H1 (cell line): ENCODE measurements at regions not wholly inside any gene's neighbourhood (a gene's known extent, or its start where the extent isn't known, plus 50 kb on each side); places are given as distances from the start of the nearest gene placed in this dataset.

Source experiments
- CTCF ChIA-PET: fragments of 300-600 bp; sonication (Branson Sonifier 250); formaldehyde crosslinking; loops from one replicate; lab custom pipeline; 2021; ENCODE audit not compliant: partially characterized antibody; lab: Charles Lee
- POLR2A ChIA-PET: fragments of 300-600 bp; sonication (Branson Sonifier 250); formaldehyde crosslinking; loops from one replicate; lab custom pipeline; 2021; ENCODE audit warnings: inconsistent platforms; ENCODE audit not compliant: partially characterized antibody; lab: Charles Lee
- DNase-seq, 2 experiments: peaks; one replicate each; pipeline versions ENCODE4 v3.0.0 to v3.0.0-alpha.2; 2010 to 2022; ENCODE audit warnings: low spot score in 2 of 2, low read depth in 1 of 2, mixed read lengths in 1 of 2
- FAIRE-seq: peaks from 2 replicates; lab custom pipeline; 2011; peaks lifted over from hg19 to GRCh38; lab: Jason Lieb, UNC
- H2AFZ ChIP-seq: 2 replicates; pipeline ENCODE4 v1.8.1; 2012; ENCODE audit warnings: low read length, inconsistent platforms
- H2AK5ac ChIP-seq: 2 replicates; pipeline ENCODE4 v1.6.1; 2013; ENCODE audit warnings: low read depth, low read length
- H2BK120ac ChIP-seq: replicated peaks from 2 replicates; pipeline ENCODE3; 2013; ENCODE audit warnings: low read depth, low read length, inconsistent platforms
- H2BK12ac ChIP-seq: 2 replicates; pipeline ENCODE4 v1.6.1; 2013; ENCODE audit warnings: low read depth, low read length
- H2BK15ac ChIP-seq: 2 replicates; pipeline ENCODE4 v1.6.1; 2013; ENCODE audit warnings: low read length
- H2BK20ac ChIP-seq: 2 replicates; pipeline ENCODE4 v1.6.1; 2013; ENCODE audit warnings: low read length
- H2BK5ac ChIP-seq: 2 replicates; pipeline ENCODE4 v1.6.1; 2013; ENCODE audit warnings: low read depth, low read length
- H3K14ac ChIP-seq: 2 replicates; pipeline ENCODE4 v1.6.1; 2013; ENCODE audit warnings: inconsistent platforms; ENCODE audit not compliant: insufficient read length
- H3K18ac ChIP-seq: 2 replicates; pipeline ENCODE4 v1.6.1; 2013; ENCODE audit warnings: low read length; ENCODE audit errors: extremely low read depth
- H3K23ac ChIP-seq: 2 replicates; pipeline ENCODE4 v1.6.1; 2013; ENCODE audit warnings: inconsistent platforms; ENCODE audit not compliant: insufficient read length
- H3K23me2 ChIP-seq: 2 replicates; pipeline ENCODE4 v1.6.1; 2013; ENCODE audit warnings: low read depth, low read length
- H3K27ac ChIP-seq: 2 replicates; pipeline ENCODE4 v1.6.1; 2011; ENCODE audit warnings: low read depth, low read length, inconsistent platforms
- H3K27me3 ChIP-seq, 4 experiments: replicated peaks in 1 of 4; 1 replicate in 1 of 4; 2 replicates in 3 of 4; pipeline versions ENCODE4 v1.6.1 to v1.8.1; 2011 to 2013; ENCODE audit warnings: low read length in 3 of 4, mild to moderate bottlenecking in 3 of 4, inconsistent platforms in 2 of 4, mixed read lengths in 2 of 4, moderate library complexity in 1 of 4; ENCODE audit not compliant: control insufficient read depth in 3 of 4, insufficient read depth in 3 of 4; ENCODE audit errors: extremely low read depth in 1 of 4
- H3K36me3 ChIP-seq, 4 experiments: 2 replicates each; pipeline versions ENCODE4 v1.6.1 to v1.8.1; 2011 to 2013; ENCODE audit warnings: mild to moderate bottlenecking in 4 of 4, low read length in 3 of 4, moderate library complexity in 2 of 4, control low read depth in 1 of 4, inconsistent platforms in 1 of 4; ENCODE audit not compliant: insufficient read depth in 4 of 4, control insufficient read depth in 2 of 4
- H3K4ac ChIP-seq: replicated peaks from 2 replicates; pipeline ENCODE3; 2013; ENCODE audit warnings: low read length, low read depth, mixed read lengths, inconsistent platforms; ENCODE audit not compliant: insufficient read length
- H3K4me1 ChIP-seq, 4 experiments: replicated peaks in 1 of 4; 1 replicate in 1 of 4; 2 replicates in 3 of 4; pipeline versions ENCODE4 v1.6.1 to v1.8.1; 2011 to 2013; ENCODE audit warnings: low read length in 3 of 4, inconsistent platforms in 2 of 4, mixed read lengths in 1 of 4; ENCODE audit not compliant: insufficient read depth in 4 of 4, control insufficient read depth in 3 of 4
- H3K4me2 ChIP-seq, 2 experiments: 2 replicates each; pipeline versions ENCODE4 v1.6.1 to v1.8.1; 2011 to 2013; ENCODE audit warnings: low read depth in 2 of 2, low read length in 2 of 2, control low read depth in 1 of 2, inconsistent platforms in 1 of 2, mild to moderate bottlenecking in 1 of 2; ENCODE audit not compliant: insufficient read depth in 1 of 2
- H3K4me3 ChIP-seq, 4 experiments: fragments of 200-600, 300-600 bp in 1 of 4; sonication (generic), shearing (Covaris generic), sonication (Bioruptor Twin) in 1 of 4; 2 replicates each; pipeline versions ENCODE4 v1.5.1 to v1.8.1; 2011 to 2016; ENCODE audit warnings: low read length in 4 of 4, low read depth in 3 of 4, control low read depth in 2 of 4, inconsistent platforms in 2 of 4, mild to moderate bottlenecking in 2 of 4, mixed read lengths in 1 of 4, moderate library complexity in 1 of 4; ENCODE audit not compliant: insufficient read depth in 2 of 4; ENCODE audit errors: extremely low read depth in 1 of 4
- H3K56ac ChIP-seq: replicated peaks from 2 replicates; pipeline ENCODE3; 2013; ENCODE audit warnings: low read depth, mild to moderate bottlenecking, mixed read lengths, low read length, inconsistent platforms; ENCODE audit not compliant: insufficient read length
- H3K79me1 ChIP-seq: 2 replicates; pipeline ENCODE4 v1.6.1; 2013; ENCODE audit warnings: low read depth, low read length, control low read depth
- H3K79me2 ChIP-seq, 2 experiments: 2 replicates each; pipeline versions ENCODE4 v1.6.1 to v1.8.1; 2012 to 2013; ENCODE audit warnings: low read length in 2 of 2, mild to moderate bottlenecking in 2 of 2, inconsistent platforms in 1 of 2; ENCODE audit not compliant: insufficient read depth in 2 of 2, control insufficient read depth in 1 of 2
- H3K9ac ChIP-seq, 4 experiments: replicated peaks in 1 of 4; 1 replicate in 1 of 4; 2 replicates in 3 of 4; pipeline versions ENCODE4 v1.6.1 to v1.8.1; 2011 to 2013; ENCODE audit warnings: low read depth in 3 of 4, low read length in 3 of 4, control low read depth in 2 of 4, mild to moderate bottlenecking in 2 of 4, moderate library complexity in 2 of 4, inconsistent platforms in 1 of 4; ENCODE audit errors: extremely low read depth in 1 of 4
- H3K9me3 ChIP-seq, 2 experiments: 2 replicates each; pipeline versions ENCODE4 v1.6.1 to v1.8.1; 2012 to 2013; ENCODE audit warnings: mild to moderate bottlenecking in 2 of 2, moderate library complexity in 2 of 2, control low read depth in 1 of 2, inconsistent platforms in 1 of 2, low read depth in 1 of 2, low read length in 1 of 2, mixed read lengths in 1 of 2; ENCODE audit not compliant: insufficient read depth in 2 of 2
- H4K20me1 ChIP-seq, 2 experiments: replicated peaks in 1 of 2; 2 replicates each; pipeline versions ENCODE3 to v1.8.1; 2011 to 2013; ENCODE audit warnings: inconsistent platforms in 2 of 2, low read length in 2 of 2, mild to moderate bottlenecking in 1 of 2; ENCODE audit not compliant: insufficient read depth in 2 of 2, control insufficient read depth in 1 of 2
- H4K5ac ChIP-seq: 2 replicates; pipeline ENCODE4 v1.6.1; 2013; ENCODE audit warnings: low read length, low read depth, mixed read lengths, inconsistent platforms; ENCODE audit not compliant: insufficient read length
- H4K8ac ChIP-seq: 2 replicates; pipeline ENCODE4 v1.8.0; 2013; ENCODE audit warnings: mild to moderate bottlenecking, moderate library complexity, low read length, inconsistent platforms; ENCODE audit not compliant: insufficient read depth; ENCODE audit errors: extremely low read depth
- H4K91ac ChIP-seq: replicated peaks from 2 replicates; pipeline ENCODE3; 2013; ENCODE audit warnings: low read length, mixed read lengths, inconsistent platforms; ENCODE audit not compliant: insufficient read length
- BCL11A ChIP-seq, 2 experiments: IDR thresholded peaks; one replicate each; pipeline ENCODE4 v1.6.1; 2011; ENCODE audit warnings: low read depth in 2 of 2, low read length in 2 of 2, mild to moderate bottlenecking in 2 of 2
- CTCF ChIP-seq, 3 experiments: IDR thresholded peaks; 1 replicate in 2 of 3; 2 replicates in 1 of 3; pipeline versions ENCODE4 v1.5.1 to v1.6.1; 2011; ENCODE audit warnings: low read length in 3 of 3, mild to moderate bottlenecking in 3 of 3, inconsistent platforms in 2 of 3, low read depth in 1 of 3, moderate library complexity in 1 of 3; ENCODE audit not compliant: insufficient read depth in 1 of 3; ENCODE audit errors: control extremely low read depth in 1 of 3
- HDAC6 ChIP-seq: IDR thresholded peaks from one replicate; pipeline ENCODE4 v1.7.1; 2012; ENCODE audit warnings: low read depth, mild to moderate bottlenecking, inconsistent platforms, low read length, moderate library complexity
- POLR2AphosphoS5 ChIP-seq: IDR thresholded peaks from 2 replicates; pipeline ENCODE4 v1.6.1; 2011; ENCODE audit warnings: low read depth, low read length
- POU5F1 ChIP-seq: IDR thresholded peaks from 2 replicates; pipeline ENCODE4 v1.6.1; 2011; ENCODE audit warnings: low read depth, mild to moderate bottlenecking, low read length, moderate library complexity
- RAD21 ChIP-seq, 2 experiments: IDR thresholded peaks in 1 of 2; conservative IDR thresholded peaks in 1 of 2; 2 replicates each; pipeline ENCODE4 v1.6.1; 2011; ENCODE audit warnings: low read depth in 2 of 2, low read length in 2 of 2, improper control_type of control experiment in 1 of 2, inconsistent platforms in 1 of 2, mild to moderate bottlenecking in 1 of 2, moderate library complexity in 1 of 2
- SIN3A ChIP-seq, 2 experiments: IDR thresholded peaks in 1 of 2; conservative IDR thresholded peaks in 1 of 2; 2 replicates each; pipeline ENCODE4 v1.6.1; 2011 to 2012; ENCODE audit warnings: low read length in 2 of 2, improper control_type of control experiment in 1 of 2, low read depth in 1 of 2, mild to moderate bottlenecking in 1 of 2
- TCF12 ChIP-seq: IDR thresholded peaks from 2 replicates; pipeline ENCODE4 v1.6.1; 2011; ENCODE audit warnings: low read depth, mild to moderate bottlenecking, low read length
- WGBS, 2 experiments: shearing (Covaris generic) in 1 of 2; methylation state at CpG; one replicate each; pipeline versions ENCODE4 v1.1.6 to v1.1.7; 2013 to 2015; ENCODE audit warnings: low lambda C conversion rate in 2 of 2, mixed read lengths in 2 of 2, inconsistent platforms in 1 of 2, low coverage in 1 of 2, missing lambda C conversion rate in 1 of 2; ENCODE audit not compliant: insufficient replicate concordance in 2 of 2, insufficient coverage in 1 of 2, insufficient read length in 1 of 2; ENCODE audit errors: extremely low coverage in 1 of 2, missing lambda C conversion rate in 1 of 2; 5-methylcytosine and 5-hydroxymethylcytosine counted together

GRCh38 chr7:38127216-38128207 is 50.5 kb upstream of the STARD3NL start:
- no peak overlapping the region for H3K23ac ChIP-seq
- ChIA-PET CTCF (interaction anchor here (0.6 to 1.8 kb wide), 3 partner anchors 21 to 210 kb away, joined by 3 to 6 read pairs (median 3); no protein-coding TSS in a partner anchor), POLR2A (no interaction called here)
- no peak overlapping the region for H4K5ac ChIP-seq
- no peak overlapping the region for H2BK5ac ChIP-seq
- H4K8ac ChIP-seq = no peak overlapping the region
- WGBS, 2 experiments = 85% methylated on average over 7 of the region's 7 CpGs; no CpG with 5 or more reads in 1 of the 2 experiments
- H3K9ac ChIP-seq = no peak overlapping the region
- H3K36me3 ChIP-seq = no peaks in the 10 kb centered on the region
- no peaks in the 10 kb centered on the region for H3K27me3 ChIP-seq
- no peaks in the 10 kb centered on the region for H3K9me3 ChIP-seq
- H3K79me1 ChIP-seq = no peaks in the 10 kb centered on the region
- H3K14ac ChIP-seq = no peak overlapping the region
- H3K4me1 ChIP-seq = peaks cover 0 to 3% (median 0%) of the 10 kb centered on the region in 4 experiments; a peak in 2 of 7 replicates
- no peak overlapping the region for H2BK20ac ChIP-seq
- H2BK12ac ChIP-seq = no peak overlapping the region
- H4K20me1 ChIP-seq = no peaks in the 10 kb centered on the region
- H2BK15ac ChIP-seq = no peak overlapping the region
- H2AK5ac ChIP-seq = no peak overlapping the region
- no peaks in the 10 kb centered on the region for H3K79me2 ChIP-seq
- no peak overlapping the region for H3K27ac ChIP-seq
- H3K56ac ChIP-seq = no peak overlapping the region
- peak overlapping the region; percentile 21; the same call in 1 of the 2 replicates for H2AFZ ChIP-seq
- H3K4ac ChIP-seq = no peak overlapping the region
- H3K4me2 ChIP-seq = no peak overlapping the region
- H4K91ac ChIP-seq = no peak overlapping the region
- FAIRE-seq (no peak), DNase-seq (no peak)
- no peak overlapping the region for H2BK120ac ChIP-seq
- no peak overlapping the region for H3K18ac ChIP-seq
- H3K4me3 ChIP-seq = no peak overlapping the region
- H3K23me2 ChIP-seq = no peaks in the 10 kb centered on the region
- TF ChIP-seq RAD21 (IDR thresholded peaks at IDR 0.05 in 1 of 2, conservative IDR thresholded peaks at IDR 0.05 in 1 of 2; ENCODE audit: low read depth in 2 of 2, low read length in 2 of 2) = no peak
- TF ChIP-seq CTCF (IDR thresholded peaks at IDR 0.05; ENCODE audit: control extremely low read depth in 1 of 3, insufficient read depth in 1 of 3, low read depth in 1 of 3, low read length in 3 of 3) = no peak
- TF ChIP-seq HDAC6 = no peak
- no peak for TF ChIP-seq SIN3A (conservative IDR thresholded peaks at IDR 0.05 in 1 of 2, IDR thresholded peaks at IDR 0.05 in 1 of 2; ENCODE audit: low read depth in 1 of 2, low read length in 2 of 2)
- no peak for TF ChIP-seq POU5F1
- TF ChIP-seq BCL11A (IDR thresholded peaks at IDR 0.05; ENCODE audit: low read depth in 2 of 2, low read length in 2 of 2) = no peak
- no peak for TF ChIP-seq POLR2AphosphoS5
- no peak for TF ChIP-seq TCF12
